Osteocyte (in vitro differentiated cells): ENCODE measurements at regions not wholly inside any gene's neighbourhood (a gene's known extent, or its start where the extent isn't known, plus 50 kb on each side); places are given as distances from the start of the nearest gene placed in this dataset.

Experiments
- DNase-seq: peaks from one replicate; pipeline ENCODE4 v3.0.0; 2021; ENCODE audit warnings: mixed read lengths; ENCODE audit not compliant: unreplicated experiment; ENCODE audit errors: extremely low spot score
- H3K27ac Mint-ChIP-seq: one replicate; pipeline ENCODE4 v1.8.0; 2021; ENCODE audit warnings: mild to moderate bottlenecking, mixed read lengths; ENCODE audit not compliant: unreplicated experiment
- H3K27me3 Mint-ChIP-seq: one replicate; pipeline ENCODE4 v1.8.0; 2021; ENCODE audit warnings: mixed read lengths; ENCODE audit not compliant: unreplicated experiment
- H3K36me3 Mint-ChIP-seq: one replicate; pipeline ENCODE4 v1.8.0; 2021; ENCODE audit warnings: mixed read lengths; ENCODE audit not compliant: unreplicated experiment
- H3K4me1 Mint-ChIP-seq: one replicate; pipeline ENCODE4 v1.8.0; 2021; ENCODE audit warnings: mixed read lengths; ENCODE audit not compliant: unreplicated experiment
- H3K4me3 Mint-ChIP-seq: one replicate; pipeline ENCODE4 v1.8.0; 2021; ENCODE audit warnings: mild to moderate bottlenecking, moderate library complexity, mixed read lengths; ENCODE audit not compliant: unreplicated experiment
- H3K9me3 Mint-ChIP-seq: one replicate; pipeline ENCODE4 v1.8.0; 2021; ENCODE audit warnings: mixed read lengths; ENCODE audit not compliant: unreplicated experiment
- CTCF ChIP-seq: fragments of 200-600 bp; sonication (generic); IDR thresholded peaks from 2 replicates; pipeline ENCODE4 v1.5.0; 2021; ENCODE audit warnings: antibody characterized with exemption, mild to moderate bottlenecking, moderate library complexity

GRCh38 chr15:68871507-68871906, 50.8 kb upstream of the ANP32A start:
- no peaks in the 10 kb centered on the region for H3K9me3 Mint-ChIP-seq
- no peak for TF ChIP-seq CTCF
- no peak overlapping the region for H3K27ac Mint-ChIP-seq
- no peaks in the 10 kb centered on the region for H3K36me3 Mint-ChIP-seq
- DNase-seq: no peak
- no peak overlapping the region for H3K4me3 Mint-ChIP-seq
- peaks cover 11% of the 10 kb centered on the region for H3K4me1 Mint-ChIP-seq
- H3K27me3 Mint-ChIP-seq: peaks cover 20% of the 10 kb centered on the region

- Mint-ChIP-seq H3K4me1 (peaks cover 11% of the 10 kb centered on the region), H3K36me3 (no peaks in the 10 kb centered on the region), H3K27me3 (peaks cover 32% of the 10 kb centered on the region), H3K9me3 (no peaks in the 10 kb centered on the region), H3K27ac (no peak overlapping the region), H3K4me3 (no peak overlapping the region)
- no peak for TF ChIP-seq CTCF
- no peak for DNase-seq
Observed at GRCh38 chr15:68874788-68875187, 54.1 kb upstream of the ANP32A start.

GRCh38 chr15:68875377-68876116, 54.8 kb upstream of the SPESP1 start:
- no peaks in the 10 kb centered on the region for H3K36me3 Mint-ChIP-seq
- no peak overlapping the region for H3K27ac Mint-ChIP-seq
- peak; percentile 96 for DNase-seq
- no peaks in the 10 kb centered on the region for H3K9me3 Mint-ChIP-seq
- H3K27me3 Mint-ChIP-seq: peaks cover 26% of the 10 kb centered on the region
- peaks cover 11% of the 10 kb centered on the region for H3K4me1 Mint-ChIP-seq
- TF ChIP-seq CTCF: peak; percentile 93
- H3K4me3 Mint-ChIP-seq: peak overlapping the region; percentile 77

GRCh38 chr15:68877626-68878025, 52.7 kb upstream of the SPESP1 start:
- Mint-ChIP-seq H3K9me3 (no peaks in the 10 kb centered on the region), H3K4me1 (peaks cover 11% of the 10 kb centered on the region), H3K27me3 (peaks cover 18% of the 10 kb centered on the region), H3K36me3 (no peaks in the 10 kb centered on the region), H3K27ac (no peak overlapping the region), H3K4me3 (no peak overlapping the region)
- no peak for TF ChIP-seq CTCF
- DNase-seq: no peak

GRCh38 chr15:68880382-68880781, 49.9 kb upstream of the SPESP1 start:
- Mint-ChIP-seq H3K9me3 (no peaks in the 10 kb centered on the region), H3K4me3 (no peak overlapping the region), H3K4me1 (peaks cover 16% of the 10 kb centered on the region), H3K27me3 (peaks cover 21% of the 10 kb centered on the region), H3K27ac (no peak overlapping the region), H3K36me3 (no peaks in the 10 kb centered on the region)
- no peak for TF ChIP-seq CTCF
- no peak for DNase-seq
